ENCODE measurements at regions not wholly inside any gene's neighbourhood (a gene's known extent, or its start where the extent isn't known, plus 50 kb on each side); places are given as distances from the start of the nearest gene placed in this dataset.

GRCh38 chr1:218219460-218219859 is 65.6 kb upstream of the RRP15 start:
- no peaks in the 10 kb centered on the region for H3K27me3 ChIP-seq (ENCODE audit: insufficient read depth, low read length, poor library complexity)
- H3K27ac ChIP-seq (ENCODE audit: low read length) = no peak overlapping the region
- H3K79me2 ChIP-seq (ENCODE audit: insufficient read depth, low read length) = no peaks in the 10 kb centered on the region
- H3K4me1 ChIP-seq (ENCODE audit: insufficient read depth, low read length) = no peaks in the 10 kb centered on the region
- no peaks in the 10 kb centered on the region for H4K20me1 ChIP-seq (ENCODE audit: insufficient read depth, low read length)
- no peak overlapping the region for H3K4me3 ChIP-seq (ENCODE audit: low read depth in 1 of 2, low read length in 2 of 2)
- no peak overlapping the region for H3K4me2 ChIP-seq (ENCODE audit: insufficient read depth, low read length)
- H3K9me3 ChIP-seq (ENCODE audit: insufficient read depth, low read length, severe bottlenecking) = no peaks in the 10 kb centered on the region
- DNase-seq = no peak
- no peak for ATAC-seq (ENCODE audit: insufficient read depth, low read depth)
- no peak overlapping the region for H3K9ac ChIP-seq (ENCODE audit: low read depth, low read length)
- H2AFZ ChIP-seq (ENCODE audit: low read depth, low read length) = no peak overlapping the region
- TF ChIP-seq EZH2 (IDR thresholded peaks at IDR 0.05; ENCODE audit: borderline replicate concordance, low read depth, low read length, severe bottlenecking) (no peak), CTCF (IDR thresholded peaks at IDR 0.05; ENCODE audit: borderline replicate concordance, extremely low read depth, low read length, poor library complexity, severe bottlenecking) (no peak)
- no peaks in the 10 kb centered on the region for H3K36me3 ChIP-seq (ENCODE audit: insufficient read depth, low read length)

- no peak overlapping the region for H3K9ac ChIP-seq (ENCODE audit: low read depth, low read length)
- H3K4me1 ChIP-seq (ENCODE audit: insufficient read depth, low read length) = no peaks in the 10 kb centered on the region
- H3K4me3 ChIP-seq (ENCODE audit: low read depth in 1 of 2, low read length in 2 of 2) = no peak overlapping the region
- H3K27me3 ChIP-seq (ENCODE audit: insufficient read depth, low read length, poor library complexity) = no peaks in the 10 kb centered on the region
- H3K9me3 ChIP-seq (ENCODE audit: insufficient read depth, low read length, severe bottlenecking) = no peaks in the 10 kb centered on the region
- no peak overlapping the region for H2AFZ ChIP-seq (ENCODE audit: low read depth, low read length)
- no peak overlapping the region for H3K4me2 ChIP-seq (ENCODE audit: insufficient read depth, low read length)
- ATAC-seq (ENCODE audit: insufficient read depth, low read depth) (no peak), DNase-seq (no peak)
- H3K79me2 ChIP-seq (ENCODE audit: insufficient read depth, low read length) = no peaks in the 10 kb centered on the region
- H3K36me3 ChIP-seq (ENCODE audit: insufficient read depth, low read length) = no peaks in the 10 kb centered on the region
- no peaks in the 10 kb centered on the region for H4K20me1 ChIP-seq (ENCODE audit: insufficient read depth, low read length)
- no peak for TF ChIP-seq CTCF (IDR thresholded peaks at IDR 0.05; ENCODE audit: borderline replicate concordance, extremely low read depth, low read length, poor library complexity, severe bottlenecking)
- no peak for TF ChIP-seq EZH2 (IDR thresholded peaks at IDR 0.05; ENCODE audit: borderline replicate concordance, low read depth, low read length, severe bottlenecking)
- no peak overlapping the region for H3K27ac ChIP-seq (ENCODE audit: low read length)
Observed at GRCh38 chr1:218224101-218224500, 61.0 kb upstream of the RRP15 start.

- no peak overlapping the region for H3K27ac ChIP-seq (ENCODE audit: low read length)
- ATAC-seq (ENCODE audit: insufficient read depth, low read depth) = no peak
- H3K4me3 ChIP-seq (ENCODE audit: low read depth in 1 of 2, low read length in 2 of 2) = no peak overlapping the region
- H3K9me3 ChIP-seq (ENCODE audit: insufficient read depth, low read length, severe bottlenecking) = no peaks in the 10 kb centered on the region
- TF ChIP-seq EZH2 (IDR thresholded peaks at IDR 0.05; ENCODE audit: borderline replicate concordance, low read depth, low read length, severe bottlenecking) (no peak), CTCF (IDR thresholded peaks at IDR 0.05; ENCODE audit: borderline replicate concordance, extremely low read depth, low read length, poor library complexity, severe bottlenecking) (no peak)
- H3K27me3 ChIP-seq (ENCODE audit: insufficient read depth, low read length, poor library complexity) = no peaks in the 10 kb centered on the region
- H3K79me2 ChIP-seq (ENCODE audit: insufficient read depth, low read length) = no peaks in the 10 kb centered on the region
- no peak overlapping the region for H2AFZ ChIP-seq (ENCODE audit: low read depth, low read length)
- H3K9ac ChIP-seq (ENCODE audit: low read depth, low read length) = no peak overlapping the region
- no peak for DNase-seq
- H3K4me2 ChIP-seq (ENCODE audit: insufficient read depth, low read length) = no peak overlapping the region
- H3K4me1 ChIP-seq (ENCODE audit: insufficient read depth, low read length) = no peaks in the 10 kb centered on the region
- no peaks in the 10 kb centered on the region for H3K36me3 ChIP-seq (ENCODE audit: insufficient read depth, low read length)
- H4K20me1 ChIP-seq (ENCODE audit: insufficient read depth, low read length) = no peaks in the 10 kb centered on the region
Observed at GRCh38 chr1:218226005-218226404, 59.1 kb upstream of the RRP15 start.

Data from DND-41 (cell line).